Hematopoietic multipotent progenitor cell treated with erythropoietin and hydrocortisone succinate and interleukin-3 and kit ligand, for 15 days (in vitro differentiated cells): ENCODE measurements at regions not wholly inside any gene's neighbourhood (a gene's known extent, or its start where the extent isn't known, plus 50 kb on each side); places are given as distances from the start of the nearest gene placed in this dataset.
"Not testable (repeated sequence)": the region's sequence is repeated elsewhere in the genome, so short reads cannot be mapped to it uniquely, and the experiment has no call there.

ENCODE experiments used
- DNase-seq: peaks from one replicate; pipeline ENCODE4 v3.0.0-alpha.2; 2015; ENCODE audit warnings: low spot score

GRCh38 chr4:77525538-77525937 is 80.1 kb upstream of the CXCL13 start:
- DNase-seq = no peak

DNA sequence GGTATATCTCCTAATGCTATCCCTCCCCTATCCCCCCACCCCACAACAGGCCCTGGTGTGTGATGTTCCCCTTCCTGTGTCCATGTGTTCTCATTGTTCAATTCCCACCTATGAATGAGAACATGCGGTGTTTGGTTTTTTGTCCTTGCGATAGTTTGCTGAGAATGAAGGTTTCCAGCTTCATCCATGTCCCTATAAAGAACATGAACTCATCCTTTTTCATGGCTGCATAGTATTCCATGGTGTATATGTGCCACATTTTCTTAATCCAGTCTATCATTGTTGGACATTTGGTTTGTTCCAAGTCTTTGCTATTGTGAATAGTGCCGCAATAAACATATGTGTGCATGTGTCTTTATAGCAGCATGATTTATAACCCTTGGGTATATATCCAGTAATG is 77.7 kb upstream of the CXCL13 start:
- DNase-seq = not testable (repeated sequence)

GRCh38 chr4:77538144-77538543 is 67.5 kb upstream of the CXCL13 start:
- no peak for DNase-seq

GRCh38 chr4:77538574-77539157 is 67.0 kb upstream of the CXCL13 start:
- no peak for DNase-seq
